Loucy (cell line): ENCODE measurements at regions not wholly inside any gene's neighbourhood (a gene's known extent, or its start where the extent isn't known, plus 50 kb on each side); places are given as distances from the start of the nearest gene placed in this dataset.

Source experiments
- H2AFZ ChIP-seq: fragments of 200-600 bp; sonication (generic); 2 replicates; pipeline ENCODE4 v1.6.0; 2016; ENCODE audit warnings: antibody characterized with exemption, mild to moderate bottlenecking, low read length, moderate library complexity
- H3F3A ChIP-seq: fragments of 200-600 bp; 2 replicates; pipeline ENCODE4 v1.6.0; 2016; ENCODE audit warnings: antibody characterized with exemption, low read depth, mild to moderate bottlenecking
- H3K27me3 ChIP-seq: fragments of 200-600 bp; sonication (generic); 2 replicates; pipeline ENCODE4 v1.6.1; 2014; ENCODE audit warnings: low read length, mild to moderate bottlenecking; ENCODE audit not compliant: insufficient read depth, poor library complexity, severe bottlenecking
- H3K36me3 ChIP-seq: fragments of 200-600 bp; sonication (generic); 2 replicates; pipeline ENCODE4 v1.6.1; 2016; ENCODE audit warnings: low read length; ENCODE audit not compliant: insufficient read depth
- H3K4me1 ChIP-seq: fragments of 200-600 bp; sonication (generic); 2 replicates; pipeline ENCODE4 v1.5.1; 2014; ENCODE audit warnings: low read length, mild to moderate bottlenecking; ENCODE audit not compliant: insufficient read depth, poor library complexity, severe bottlenecking
- H3K4me2 ChIP-seq: fragments of 200-600 bp; sonication (generic); 2 replicates; pipeline ENCODE4 v1.6.0; 2014; ENCODE audit warnings: antibody characterized with exemption, low read length, low read depth, mild to moderate bottlenecking; ENCODE audit not compliant: poor library complexity, severe bottlenecking
- H3K4me3 ChIP-seq: fragments of 200-600 bp; sonication (generic); 2 replicates; pipeline ENCODE4 v1.5.1; 2014; ENCODE audit warnings: low read length, mild to moderate bottlenecking, mixed read lengths; ENCODE audit not compliant: poor library complexity, severe bottlenecking
- H3K79me2 ChIP-seq: fragments of 200-600 bp; sonication (generic); 2 replicates; pipeline ENCODE4 v1.6.1; 2014; ENCODE audit warnings: low read length; ENCODE audit not compliant: insufficient read depth
- H3K9ac ChIP-seq: fragments of 200-600 bp; sonication (generic); 2 replicates; pipeline ENCODE4 v1.6.0; 2014; ENCODE audit warnings: mild to moderate bottlenecking, low read depth, low read length, moderate library complexity; ENCODE audit not compliant: poor library complexity, severe bottlenecking
- H3K9me2 ChIP-seq: fragments of 200-600 bp; sonication (generic); replicated peaks from 2 replicates; pipeline ENCODE4 v1.6.1; 2016; ENCODE audit warnings: low read depth, low read length, mixed read lengths
- H3K9me3 ChIP-seq: fragments of 200-600 bp; sonication (generic); 2 replicates; pipeline ENCODE4 v1.6.1; 2014; ENCODE audit warnings: mild to moderate bottlenecking, antibody characterized with exemption, low read length, low read depth; ENCODE audit not compliant: insufficient read depth
- H4K20me1 ChIP-seq: fragments of 200-600 bp; sonication (generic); 2 replicates; pipeline ENCODE4 v1.6.0; 2014; ENCODE audit warnings: antibody characterized with exemption, low read length, mild to moderate bottlenecking; ENCODE audit not compliant: insufficient read depth, poor library complexity, severe bottlenecking
- CTCF ChIP-seq: fragments of 200-600 bp; sonication (generic); conservative IDR thresholded peaks from 2 replicates; pipeline ENCODE4 v1.5.1; 2014; ENCODE audit warnings: mild to moderate bottlenecking, antibody characterized with exemption, low read length
- EZH2phosphoT487 ChIP-seq: fragments of 200-600 bp; IDR thresholded peaks from 2 replicates; pipeline ENCODE4 v1.6.1; 2018; ENCODE audit warnings: antibody characterized with exemption, mild to moderate bottlenecking, moderate library complexity, borderline replicate concordance

- Histone ChIP-seq H3K36me3 (no peaks in the 10 kb centered on the region), H3K9me2 (no peaks in the 10 kb centered on the region), H3K9ac (no peak overlapping the region), H3K9me3 (no peaks in the 10 kb centered on the region), H2AFZ (no peak overlapping the region), H4K20me1 (no peaks in the 10 kb centered on the region), H3K79me2 (no peaks in the 10 kb centered on the region), H3K4me2 (no peak overlapping the region), H3K4me1 (no peaks in the 10 kb centered on the region), H3K4me3 (no peak overlapping the region), H3F3A (no peaks in the 10 kb centered on the region), H3K27me3 (no peaks in the 10 kb centered on the region)
- TF ChIP-seq EZH2phosphoT487, result no peak
- no peak for TF ChIP-seq CTCF
These were observed 107.7 kb downstream of the COPS8 start for GRCh38 chr2:237193436-237193835.

GRCh38 chr2:237194081-237194480 lies 108.4 kb downstream of the COPS8 start:
- Histone ChIP-seq H3K79me2 (no peaks in the 10 kb centered on the region), H4K20me1 (no peaks in the 10 kb centered on the region), H3K4me1 (no peaks in the 10 kb centered on the region), H3K9me3 (no peaks in the 10 kb centered on the region), H2AFZ (no peak overlapping the region), H3K4me3 (no peak overlapping the region), H3K4me2 (no peak overlapping the region), H3K9me2 (no peaks in the 10 kb centered on the region), H3F3A (no peaks in the 10 kb centered on the region), H3K36me3 (no peaks in the 10 kb centered on the region), H3K9ac (no peak overlapping the region), H3K27me3 (no peaks in the 10 kb centered on the region)
- TF ChIP-seq EZH2phosphoT487, result no peak
- no peak for TF ChIP-seq CTCF

GRCh38 chr2:237194906-237195305 lies 109.2 kb downstream of the COPS8 start:
- no peaks in the 10 kb centered on the region for H3F3A ChIP-seq
- no peaks in the 10 kb centered on the region for H4K20me1 ChIP-seq
- H3K27me3 ChIP-seq, result no peaks in the 10 kb centered on the region
- no peaks in the 10 kb centered on the region for H3K4me1 ChIP-seq
- H3K9me3 ChIP-seq, result no peaks in the 10 kb centered on the region
- no peaks in the 10 kb centered on the region for H3K79me2 ChIP-seq
- H3K9me2 ChIP-seq, result no peaks in the 10 kb centered on the region
- H2AFZ ChIP-seq, result no peak overlapping the region
- TF ChIP-seq EZH2phosphoT487, result no peak
- H3K4me3 ChIP-seq, result no peak overlapping the region
- no peak overlapping the region for H3K9ac ChIP-seq
- H3K36me3 ChIP-seq, result no peaks in the 10 kb centered on the region
- no peak overlapping the region for H3K4me2 ChIP-seq

- TF ChIP-seq EZH2phosphoT487 (no peak), CTCF (no peak)
- Histone ChIP-seq H3K27me3 (no peaks in the 10 kb centered on the region), H3K9me3 (no peaks in the 10 kb centered on the region), H3K79me2 (no peaks in the 10 kb centered on the region), H4K20me1 (no peaks in the 10 kb centered on the region), H3K4me3 (no peak overlapping the region), H2AFZ (no peak overlapping the region), H3K36me3 (no peaks in the 10 kb centered on the region), H3F3A (no peaks in the 10 kb centered on the region), H3K4me1 (no peaks in the 10 kb centered on the region), H3K9me2 (no peaks in the 10 kb centered on the region), H3K4me2 (no peak overlapping the region), H3K9ac (no peak overlapping the region)
These were observed 109.9 kb downstream of the COPS8 start for GRCh38 chr2:237195396-237196120.
